Thymus (tissue), 11 donors: ENCODE measurements at regions not wholly inside any gene's neighbourhood (a gene's known extent, or its start where the extent isn't known, plus 50 kb on each side); places are given as distances from the start of the nearest gene placed in this dataset.

Source experiments
- DNase-seq, 9 donors: peaks; one replicate each; pipeline ENCODE4 v3.0.0-alpha.2; 2013; ENCODE audit warnings: low spot score in 9 of 9, low read depth in 6 of 9, missing footprints in 1 of 9
- H3K27ac ChIP-seq, 2 donors: one replicate each; pipeline ENCODE4 v1.5.1; 2013; ENCODE audit warnings: control low read depth in 1 of 2, low read depth in 1 of 2, low read length in 1 of 2, mild to moderate bottlenecking in 1 of 2, moderate library complexity in 1 of 2
- H3K27me3 ChIP-seq, 2 donors: one replicate each; pipeline ENCODE4 v1.5.1; 2013; ENCODE audit warnings: low read length in 1 of 2; ENCODE audit not compliant: control insufficient read depth in 2 of 2, insufficient read depth in 1 of 2
- H3K36me3 ChIP-seq, 2 donors: one replicate each; pipeline ENCODE4 v1.5.1; 2013; ENCODE audit warnings: low read length in 1 of 2, mild to moderate bottlenecking in 1 of 2, moderate library complexity in 1 of 2; ENCODE audit not compliant: control insufficient read depth in 2 of 2, insufficient read depth in 2 of 2
- H3K4me1 ChIP-seq, 2 donors: one replicate each; pipeline ENCODE4 v1.5.1; 2013; ENCODE audit warnings: low read length in 2 of 2; ENCODE audit not compliant: control insufficient read depth in 2 of 2, insufficient read depth in 2 of 2
- H3K4me3 ChIP-seq, 2 donors: one replicate each; pipeline ENCODE4 v1.5.1; 2013; ENCODE audit warnings: low read length in 2 of 2, control low read depth in 1 of 2, mild to moderate bottlenecking in 1 of 2
- H3K9me3 ChIP-seq, 2 donors: one replicate each; pipeline ENCODE4 v1.5.1; 2013; ENCODE audit warnings: low read length in 1 of 2, mild to moderate bottlenecking in 1 of 2; ENCODE audit not compliant: control insufficient read depth in 2 of 2, insufficient read depth in 1 of 2
- WGBS: extraction: QIAGEN DNeasy Blood & Tissue Kit; methylation state at CpG from one replicate; pipeline ENCODE4 v1.1.7; 2013; 5-methylcytosine and 5-hydroxymethylcytosine counted together
- donor health status: healthy.

GRCh38 chr10:55446441-55447002, 645.5 kb upstream of the PCDH15 start:
- WGBS = 92% methylated on average over 5 of the region's 5 CpGs

GRCh38 chr10:55441777-55442176, 640.7 kb upstream of the PCDH15 start:
- Histone ChIP-seq H3K27me3 (no peaks in the 10 kb centered on the region), H3K36me3 (no peaks in the 10 kb centered on the region), H3K9me3 (no peaks in the 10 kb centered on the region), H3K4me3 (no peak overlapping the region), H3K4me1 (no peaks in the 10 kb centered on the region), H3K27ac (no peak overlapping the region)
- no peak for DNase-seq
- 93% methylated on average over 2 of the region's 2 CpGs for WGBS

More at GRCh38 chr10:55446441-55447002, 645.5 kb upstream of the PCDH15 start:
- no peak overlapping the region for H3K4me3 ChIP-seq
- no peak overlapping the region for H3K27ac ChIP-seq
- no peaks in the 10 kb centered on the region for H3K27me3 ChIP-seq
- no peaks in the 10 kb centered on the region for H3K36me3 ChIP-seq
- H3K9me3 ChIP-seq = no peaks in the 10 kb centered on the region
- H3K4me1 ChIP-seq = no peaks in the 10 kb centered on the region
- DNase-seq = no peak

- no peak for DNase-seq
- H3K4me3 ChIP-seq = no peak overlapping the region
- 91% methylated on average over 9 of the region's 9 CpGs for WGBS
- no peaks in the 10 kb centered on the region for H3K27me3 ChIP-seq
- H3K36me3 ChIP-seq = no peaks in the 10 kb centered on the region
- H3K27ac ChIP-seq = no peak overlapping the region
- no peaks in the 10 kb centered on the region for H3K4me1 ChIP-seq
- H3K9me3 ChIP-seq = peaks cover 0 to 10% of the 10 kb centered on the region in 2 donors
These were observed 625.1 kb upstream of the PCDH15 start for GRCh38 chr10:55426138-55426537.

GRCh38 chr10:55410415-55410885, 609.4 kb upstream of the PCDH15 start:
- Histone ChIP-seq H3K27me3 (no peaks in the 10 kb centered on the region), H3K36me3 (no peaks in the 10 kb centered on the region), H3K9me3 (no peaks in the 10 kb centered on the region), H3K27ac (no peak overlapping the region), H3K4me3 (no peak overlapping the region), H3K4me1 (no peaks in the 10 kb centered on the region)
- DNase-seq = no peak
- 72% methylated on average over 7 of the region's 7 CpGs for WGBS

- Histone ChIP-seq H3K27me3 (no peaks in the 10 kb centered on the region), H3K36me3 (no peaks in the 10 kb centered on the region), H3K9me3 (no peaks in the 10 kb centered on the region), H3K27ac (no peak overlapping the region), H3K4me1 (no peaks in the 10 kb centered on the region), H3K4me3 (no peak overlapping the region)
- no peak for DNase-seq
- WGBS = 73% methylated on average over 6 of the region's 6 CpGs
These were observed 603.1 kb upstream of the PCDH15 start for GRCh38 chr10:55404094-55404493.

- 73% methylated on average over 3 of the region's 3 CpGs for WGBS
- Histone ChIP-seq H3K4me3 (no peak overlapping the region), H3K27ac (no peak overlapping the region), H3K36me3 (no peaks in the 10 kb centered on the region), H3K9me3 (no peaks in the 10 kb centered on the region), H3K4me1 (no peaks in the 10 kb centered on the region), H3K27me3 (no peaks in the 10 kb centered on the region)
- DNase-seq = no peak
These were observed 599.2 kb upstream of the PCDH15 start for GRCh38 chr10:55400075-55400849.

- no peak overlapping the region for H3K4me3 ChIP-seq
- no peak overlapping the region for H3K27ac ChIP-seq
- H3K27me3 ChIP-seq = no peaks in the 10 kb centered on the region
- WGBS = 80% methylated on average over 1 of the region's 1 CpG
- no peaks in the 10 kb centered on the region for H3K4me1 ChIP-seq
- H3K36me3 ChIP-seq = no peaks in the 10 kb centered on the region
- no peaks in the 10 kb centered on the region for H3K9me3 ChIP-seq
- DNase-seq = no peak
These were observed 597.5 kb upstream of the PCDH15 start for GRCh38 chr10:55398497-55398882.

GRCh38 chr10:55397777-55398496, 596.9 kb upstream of the PCDH15 start:
- Histone ChIP-seq H3K4me1 (no peaks in the 10 kb centered on the region), H3K36me3 (no peaks in the 10 kb centered on the region), H3K9me3 (no peaks in the 10 kb centered on the region), H3K27ac (no peak overlapping the region), H3K27me3 (no peaks in the 10 kb centered on the region), H3K4me3 (no peak overlapping the region)
- no peak for DNase-seq
- WGBS = 90% methylated on average over 7 of the region's 7 CpGs

GRCh38 chr10:55378196-55378595, 577.2 kb upstream of the PCDH15 start:
- Histone ChIP-seq H3K36me3 (no peaks in the 10 kb centered on the region), H3K4me3 (no peak overlapping the region), H3K4me1 (no peaks in the 10 kb centered on the region), H3K9me3 (no peaks in the 10 kb centered on the region), H3K27ac (no peak overlapping the region), H3K27me3 (no peaks in the 10 kb centered on the region)
- DNase-seq = no peak
- WGBS = 81% methylated on average over 1 of the region's 1 CpG
